ENCODE measurements at regions not wholly inside any gene's neighbourhood (a gene's known extent, or its start where the extent isn't known, plus 50 kb on each side); places are given as distances from the start of the nearest gene placed in this dataset.
A peak's percentile ranks its signal among the peaks of the same experiment; 100 is the strongest.
"Not testable (repeated sequence)": the region's sequence is repeated elsewhere in the genome, so short reads cannot be mapped to it uniquely, and the experiment has no call there.

GRCh38 chr14:55807053-55807880 is 227.3 kb downstream of the KTN1 start:
- DNase-seq, result peak; percentile 64

DNA sequence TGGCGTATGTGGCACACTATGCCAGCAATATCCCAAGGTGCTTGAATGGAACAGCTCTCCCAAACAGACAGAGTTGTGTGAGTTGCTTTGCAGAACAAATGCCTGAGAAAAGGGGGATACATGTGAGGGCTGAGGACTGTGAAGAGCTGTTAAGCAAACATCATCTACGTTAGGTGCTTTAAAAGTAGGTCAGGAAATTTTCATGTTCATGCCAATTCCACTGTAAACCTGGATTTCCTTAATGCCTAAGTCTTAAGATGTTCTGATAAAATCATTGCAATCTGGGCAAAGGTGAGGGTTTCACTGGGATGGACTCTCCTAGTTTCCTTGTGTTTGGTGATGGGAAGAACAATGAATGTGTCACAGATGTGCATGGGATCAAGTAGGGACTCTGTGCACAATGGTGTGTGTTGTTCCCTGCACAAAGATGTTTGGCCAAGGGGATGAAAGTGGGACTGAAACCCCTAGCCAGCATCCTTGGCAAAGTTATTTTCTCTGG is 227.9 kb downstream of the KTN1 start:
- no peak for DNase-seq

DNA sequence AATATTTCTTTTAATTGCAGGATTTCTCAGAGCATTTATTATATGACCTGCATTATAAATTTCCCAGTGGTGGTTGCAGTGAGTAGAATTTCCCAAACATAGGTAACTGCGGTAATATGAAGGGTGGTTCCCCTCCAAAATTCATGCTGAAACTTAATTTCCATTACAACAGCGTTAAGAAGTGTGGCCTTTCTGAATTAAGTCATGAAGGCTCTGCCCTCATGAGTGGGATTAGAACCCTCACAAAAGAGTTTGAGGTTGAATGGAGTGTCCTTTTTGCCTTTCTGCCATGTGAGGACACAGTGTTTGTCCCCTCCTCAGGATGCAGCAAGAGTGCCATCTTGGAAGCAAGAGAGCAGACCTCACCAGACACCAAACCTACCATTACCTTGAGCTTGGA is 233.6 kb downstream of the KTN1 start:
- no peak for DNase-seq

GRCh38 chr14:55814064-55814463 is 234.1 kb downstream of the KTN1 start:
- peak; percentile 35 for DNase-seq

DNA sequence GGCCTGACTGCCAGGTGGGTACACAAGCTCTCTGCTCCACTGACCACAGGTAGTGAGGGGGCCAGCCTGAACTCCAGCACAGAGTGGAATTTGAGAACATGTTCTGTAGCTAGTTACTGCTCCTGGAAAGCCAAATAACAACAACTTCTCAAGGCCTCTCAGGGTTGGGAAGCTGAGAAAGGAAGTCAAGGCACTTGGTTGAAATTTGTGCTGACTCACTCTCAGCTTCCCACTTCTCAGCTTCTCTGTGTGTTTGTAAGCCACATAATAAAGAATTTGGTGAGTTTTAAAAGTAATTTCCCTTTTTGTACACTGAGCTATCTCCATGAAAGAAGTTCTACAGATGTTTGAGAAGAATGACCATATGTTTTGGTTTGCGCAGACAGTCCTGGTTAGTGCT is 234.9 kb downstream of the KTN1 start:
- DNase-seq, result peak; percentile 39

DNA sequence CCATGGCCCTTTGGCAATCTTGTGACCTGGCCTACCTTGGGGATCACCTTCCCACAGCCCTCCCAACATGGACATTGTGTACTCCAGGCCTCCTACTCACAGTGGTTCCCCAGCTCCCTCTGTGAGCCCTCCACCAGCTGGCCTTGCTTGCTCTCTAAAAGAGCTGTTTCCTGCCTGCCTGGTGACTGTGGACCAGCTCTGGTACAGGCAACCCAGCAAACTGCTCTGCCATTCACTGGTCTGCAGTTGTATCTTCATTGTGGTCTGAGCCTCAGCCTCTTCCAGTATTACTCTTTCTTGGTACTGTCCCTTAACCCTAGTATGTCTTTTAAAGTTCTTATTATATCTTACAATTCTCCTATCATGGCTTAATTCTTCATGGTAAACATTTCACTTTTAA is 236.2 kb downstream of the KTN1 start:
- DNase-seq, result peak; percentile 13

DNA sequence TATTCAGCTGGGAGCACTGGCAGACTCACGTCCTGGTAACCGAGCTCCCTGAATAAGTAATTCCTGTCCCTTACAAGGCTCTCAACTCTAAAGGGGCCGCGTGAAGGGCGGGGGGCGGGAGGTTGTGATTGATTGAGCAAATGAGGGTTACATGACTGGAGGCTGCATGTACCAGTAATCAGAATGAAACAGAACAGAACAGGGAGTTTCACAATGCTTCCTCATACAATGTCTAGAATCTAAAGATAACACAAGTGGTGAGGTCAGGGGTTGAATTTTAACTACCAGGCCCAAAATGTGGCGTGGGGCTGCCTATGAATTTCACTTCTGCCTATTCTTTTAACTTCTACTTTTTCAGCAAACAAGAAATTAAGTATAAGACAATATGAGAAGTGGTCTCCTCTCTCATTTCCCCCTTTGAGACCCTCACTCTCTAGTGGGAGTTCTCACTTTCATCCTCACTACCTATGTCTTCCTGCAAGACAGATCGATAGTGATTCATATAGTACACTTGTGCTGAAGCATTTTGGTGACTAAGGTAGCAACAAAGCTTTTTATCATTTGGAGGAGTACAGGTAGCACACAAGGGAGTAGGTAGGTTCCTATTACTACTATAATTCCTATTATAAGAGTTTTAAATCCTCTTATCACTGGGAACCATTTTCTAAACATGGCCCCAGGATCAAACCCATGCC is 239.8 kb downstream of the KTN1 start:
- DNase-seq, result no peak

GRCh38 chr14:55822906-55823305 is 242.9 kb downstream of the KTN1 start:
- no peak for DNase-seq

- DNase-seq, result peak; percentile 91
Measured at GRCh38 chr14:55832122-55832911, 252.3 kb downstream of the KTN1 start.

DNA sequence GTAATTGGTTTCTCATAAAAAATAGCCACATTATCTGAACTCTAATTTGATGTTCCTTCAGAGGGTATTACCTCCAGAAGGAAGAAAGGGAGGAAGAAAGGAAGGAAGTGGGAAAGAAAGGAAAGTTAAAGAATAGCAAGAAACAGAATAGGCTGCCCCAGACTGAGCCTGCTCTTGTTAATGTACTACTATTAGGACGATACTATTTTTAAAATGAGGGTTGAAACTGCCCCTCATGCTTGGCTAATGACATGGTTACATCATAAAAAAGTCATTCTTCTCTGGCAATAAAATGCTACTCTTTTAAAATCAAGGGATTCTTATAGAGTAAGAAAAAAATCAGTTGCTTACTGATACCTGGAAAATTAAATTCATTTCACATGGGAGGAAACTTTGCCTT is 253.0 kb downstream of the KTN1 start:
- peak; percentile 17 for DNase-seq

DNA sequence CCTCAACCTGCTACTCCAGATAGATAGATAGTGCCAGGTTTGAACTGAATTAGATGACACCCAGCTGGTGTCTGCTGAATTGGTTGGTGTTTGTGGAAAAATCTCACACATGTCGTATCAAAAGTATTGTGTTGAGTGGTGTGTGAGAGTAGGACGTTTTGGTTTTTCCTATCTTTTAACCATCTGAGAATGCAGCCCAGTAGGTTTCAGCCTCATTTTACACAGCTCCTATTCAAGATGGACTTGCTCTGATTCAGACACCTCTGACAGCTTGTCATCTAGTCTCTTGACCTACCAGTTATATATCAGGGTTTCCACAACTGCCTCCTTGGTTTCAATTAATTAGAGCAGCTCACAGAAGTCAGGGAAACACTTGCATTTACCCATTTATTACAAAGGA is 254.4 kb downstream of the KTN1 start:
- no peak for DNase-seq

DNA sequence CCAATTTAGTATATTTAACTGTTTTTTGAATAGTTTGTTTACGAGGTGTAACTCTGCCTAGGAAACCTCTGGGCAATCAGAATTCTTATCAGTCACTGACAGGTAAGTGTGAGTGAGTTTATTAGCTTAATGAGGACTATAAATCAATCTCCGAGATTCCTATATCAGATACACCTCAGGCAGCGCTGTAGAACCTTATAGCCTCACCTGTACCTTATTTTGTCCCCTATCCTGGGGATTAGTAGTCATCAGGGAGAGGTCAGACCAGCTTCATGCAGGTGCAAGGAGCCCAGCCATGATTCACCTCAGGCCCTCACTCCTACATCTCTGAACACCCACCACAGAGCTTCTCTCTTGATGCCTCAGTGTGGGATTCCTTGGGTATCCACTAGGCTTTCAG is 256.0 kb downstream of the KTN1 start:
- no peak for DNase-seq

DNA sequence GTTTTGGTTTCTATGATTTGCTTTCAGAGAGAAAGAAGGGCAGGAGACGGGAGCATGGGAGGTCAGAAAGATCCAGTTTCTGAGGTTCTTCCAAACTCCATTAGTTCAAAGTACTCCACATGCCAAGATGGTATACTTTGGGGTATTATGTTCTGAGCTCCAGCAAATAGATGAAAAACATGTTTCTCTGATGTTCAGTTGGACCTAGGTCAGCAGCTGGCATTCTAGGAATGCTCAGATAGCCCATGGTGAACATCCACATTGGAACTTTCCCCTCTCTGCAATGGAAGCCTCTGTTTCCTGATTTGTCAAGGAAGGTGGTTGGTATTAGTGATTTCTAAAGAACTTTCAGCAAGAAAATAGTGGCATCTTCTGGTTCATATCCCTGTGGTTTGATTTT is 257.5 kb downstream of the KTN1 start:
- no peak for DNase-seq

GRCh38 chr14:55838529-55839052 is 258.6 kb downstream of the KTN1 start:
- DNase-seq, result no peak

GRCh38 chr14:55839301-55839947 is 259.4 kb downstream of the KTN1 start:
- not testable (repeated sequence) for DNase-seq

GRCh38 chr14:55840821-55841220 is 260.8 kb downstream of the KTN1 start:
- no peak for DNase-seq

DNA sequence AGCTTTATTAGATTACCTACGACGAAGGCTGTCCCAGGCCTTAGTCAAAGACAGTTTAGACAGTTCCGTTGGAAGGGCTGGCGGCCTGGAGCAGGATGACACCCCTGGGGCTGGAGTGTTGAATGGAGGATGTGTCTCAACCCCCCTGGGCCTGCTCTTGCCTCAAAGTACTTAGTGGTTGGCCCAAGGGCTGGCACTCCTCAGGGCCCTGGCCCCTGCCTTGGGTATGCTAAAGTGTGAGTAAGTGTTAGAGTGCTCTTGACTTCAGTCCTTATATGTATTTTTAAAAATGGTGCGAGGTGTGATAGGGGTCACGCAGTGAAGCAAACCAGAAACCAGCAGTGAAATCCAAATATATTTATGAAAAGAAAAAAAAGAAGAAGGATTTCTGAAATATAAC is 261.6 kb downstream of the KTN1 start:
- no peak for DNase-seq

- peak; percentile 20 for DNase-seq
Measured at GRCh38 chr14:55843718-55844403, 263.9 kb downstream of the KTN1 start.

DNA sequence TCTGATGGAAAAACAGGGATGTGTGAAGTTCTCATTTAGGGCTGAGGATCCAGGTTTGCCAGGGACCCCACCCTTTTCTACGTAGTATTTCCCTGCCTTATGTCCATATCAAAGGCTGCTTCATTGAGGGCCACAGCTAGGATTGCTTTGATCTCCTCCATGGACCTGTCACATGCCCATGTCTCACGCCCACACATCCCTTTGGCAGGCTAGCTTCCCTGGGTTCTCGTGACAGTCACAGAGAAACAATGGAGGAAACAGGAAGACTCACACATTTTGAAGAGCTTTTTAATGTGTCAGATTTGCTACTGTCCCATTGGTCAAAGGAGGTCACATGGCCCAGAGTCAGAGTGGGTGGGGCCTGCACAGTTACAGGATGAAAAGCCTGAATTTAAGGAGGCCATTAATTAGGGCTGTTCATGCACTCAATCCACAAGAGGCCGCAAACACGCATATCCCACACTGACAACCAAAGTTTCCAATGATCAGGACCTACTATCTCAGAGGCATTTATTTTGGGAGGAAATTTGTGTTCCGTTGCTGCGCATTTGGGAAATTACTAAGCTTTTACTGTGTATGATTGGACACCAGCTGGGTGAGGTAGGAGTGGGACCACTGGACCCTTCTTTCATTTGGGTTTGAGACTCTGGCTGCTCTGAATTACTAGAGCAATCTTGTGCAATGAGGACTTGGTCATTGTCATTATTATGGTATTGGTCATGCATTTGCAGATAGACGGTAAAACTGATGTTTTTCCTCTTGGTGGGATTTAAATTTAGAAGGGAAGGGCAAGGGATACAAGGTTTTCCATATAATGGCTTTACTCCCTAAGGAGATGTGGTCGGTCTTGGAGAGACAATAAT is 266.2 kb downstream of the KTN1 start:
- DNase-seq, result no peak

DNA sequence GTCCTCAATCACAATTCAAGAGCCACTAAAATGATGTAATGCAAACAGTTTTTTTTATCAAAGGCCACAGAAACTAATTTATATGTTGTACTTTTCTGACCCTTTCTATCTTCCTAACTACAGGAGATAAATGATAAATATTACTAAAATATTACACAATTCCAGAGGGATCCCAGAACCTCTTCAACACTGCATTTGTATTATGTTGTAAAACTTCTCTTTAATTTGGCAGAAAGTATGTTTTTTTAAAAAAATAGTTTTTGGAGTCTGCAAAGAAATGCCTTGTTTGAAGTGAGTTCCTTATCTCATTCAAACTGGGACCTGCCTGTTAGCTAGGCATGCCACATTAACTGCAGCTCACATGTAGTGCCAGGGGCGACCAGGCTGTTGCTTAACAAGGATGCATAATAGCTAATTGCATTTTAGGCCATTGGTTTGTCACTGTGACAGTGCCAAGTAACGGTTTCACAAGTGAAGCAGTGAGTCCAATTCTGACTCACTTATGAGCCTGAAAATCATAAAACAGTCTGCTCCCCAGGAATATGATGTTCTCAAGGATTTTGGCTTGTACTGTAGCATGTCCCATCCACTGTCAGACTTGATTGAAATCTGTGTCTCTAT is 266.9 kb downstream of the KTN1 start:
- DNase-seq, result no peak

DNA sequence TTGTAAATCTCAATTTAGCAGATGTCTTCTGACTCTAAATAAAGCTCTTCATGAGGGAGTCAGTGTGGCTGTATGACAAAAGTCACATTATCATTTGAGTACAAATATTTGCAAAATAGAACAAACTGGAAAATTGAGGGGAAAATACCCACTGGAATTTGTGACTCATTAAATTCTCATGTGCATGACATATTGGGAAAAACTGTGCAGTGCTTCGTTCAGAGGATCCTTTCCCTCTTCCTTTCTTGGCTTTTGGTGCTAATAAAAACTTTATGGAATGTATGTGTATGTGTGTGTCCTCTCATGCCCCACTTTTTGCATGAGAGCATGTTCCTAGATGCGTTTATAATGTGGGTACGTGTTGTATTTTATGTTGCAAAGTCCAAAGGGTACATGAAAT is 267.8 kb downstream of the KTN1 start:
- no peak for DNase-seq
